Neuronal stem cell (in vitro differentiated cells): ENCODE measurements at regions not wholly inside any gene's neighbourhood (a gene's known extent, or its start where the extent isn't known, plus 50 kb on each side); places are given as distances from the start of the nearest gene placed in this dataset.

ENCODE experiments used
- DNase-seq: peaks from one replicate; pipeline ENCODE4 v3.0.0-alpha.2; 2013; ENCODE audit warnings: low spot score
- H2AFZ ChIP-seq: one replicate; pipeline ENCODE4 v1.6.1; 2013; ENCODE audit warnings: mild to moderate bottlenecking, low read length, inconsistent platforms
- H2AK5ac ChIP-seq: 2 replicates; pipeline ENCODE4 v1.6.1; 2013; ENCODE audit warnings: low read depth, mild to moderate bottlenecking, inconsistent platforms, low read length, moderate library complexity, mixed read lengths
- H2BK120ac ChIP-seq: 2 replicates; pipeline ENCODE4 v1.6.1; 2013; ENCODE audit warnings: low read depth, mild to moderate bottlenecking, inconsistent platforms, low read length, moderate library complexity, mixed read lengths
- H2BK12ac ChIP-seq: one replicate; pipeline ENCODE4 v1.6.1; 2013; ENCODE audit warnings: low read length, inconsistent platforms
- H2BK15ac ChIP-seq: 2 replicates; pipeline ENCODE4 v1.6.1; 2013; ENCODE audit warnings: mild to moderate bottlenecking, low read length, inconsistent platforms, mixed read lengths
- H2BK5ac ChIP-seq: one replicate; pipeline ENCODE4 v1.6.1; 2013; ENCODE audit warnings: inconsistent platforms, mild to moderate bottlenecking, low read length, moderate library complexity
- H3K14ac ChIP-seq: one replicate; pipeline ENCODE4 v1.6.1; 2013; ENCODE audit warnings: low read length, inconsistent platforms
- H3K18ac ChIP-seq: 2 replicates; pipeline ENCODE4 v1.6.1; 2013; ENCODE audit warnings: low read length, inconsistent platforms
- H3K23ac ChIP-seq: 2 replicates; pipeline ENCODE4 v1.6.1; 2013; ENCODE audit warnings: low read depth, mild to moderate bottlenecking, mixed read lengths, low read length, inconsistent platforms; ENCODE audit not compliant: poor library complexity
- H3K27ac ChIP-seq: replicated peaks from 3 replicates; pipeline ENCODE4 v1.5.1; 2013; ENCODE audit warnings: low read length, inconsistent platforms
- H3K27me3 ChIP-seq, 3 experiments: 2 replicates each; pipeline ENCODE4 v1.6.1; 2013; ENCODE audit warnings: low read length in 3 of 3, mild to moderate bottlenecking in 2 of 3, inconsistent platforms in 1 of 3, low read depth in 1 of 3, mixed read lengths in 1 of 3, moderate library complexity in 1 of 3; ENCODE audit not compliant: control insufficient read depth in 3 of 3, insufficient read depth in 3 of 3
- H3K36me3 ChIP-seq, 2 donors: replicated peaks in 1 of 2; 2 replicates each; pipeline ENCODE4 v1.6.1; 2013; ENCODE audit warnings: low read length in 2 of 2; ENCODE audit not compliant: control insufficient read depth in 2 of 2, insufficient read depth in 2 of 2
- H3K4ac ChIP-seq: 2 replicates; pipeline ENCODE4 v1.6.1; 2013; ENCODE audit warnings: inconsistent platforms, mild to moderate bottlenecking, low read length, moderate library complexity
- H3K4me1 ChIP-seq, 2 donors: 1 replicate in 1 of 2; 2 replicates in 1 of 2; pipeline ENCODE4 v1.6.1; 2013; ENCODE audit warnings: low read length in 2 of 2, low read depth in 1 of 2; ENCODE audit not compliant: control insufficient read depth in 2 of 2, insufficient read depth in 1 of 2
- H3K4me2 ChIP-seq: one replicate; pipeline ENCODE4 v1.6.1; 2013; ENCODE audit warnings: mild to moderate bottlenecking, low read length, inconsistent platforms; ENCODE audit not compliant: insufficient read depth, poor library complexity, severe bottlenecking
- H3K4me3 ChIP-seq, 2 donors: 2 replicates each; pipeline ENCODE4 v1.5.1; 2013; ENCODE audit warnings: low read length in 2 of 2, mild to moderate bottlenecking in 2 of 2, inconsistent platforms in 1 of 2, moderate library complexity in 1 of 2
- H3K79me1 ChIP-seq: one replicate; pipeline ENCODE4 v1.6.1; 2013; ENCODE audit warnings: low read depth, mild to moderate bottlenecking, inconsistent platforms, low read length, moderate library complexity
- H3K9ac ChIP-seq: one replicate; pipeline ENCODE4 v1.6.1; 2013; ENCODE audit warnings: mild to moderate bottlenecking, low read depth, low read length, inconsistent platforms; ENCODE audit not compliant: poor library complexity
- H3K9me3 ChIP-seq, 2 donors: replicated peaks in 1 of 2; 2 replicates each; pipeline versions ENCODE3 to v1.6.1; 2013; ENCODE audit warnings: low read length in 2 of 2, mild to moderate bottlenecking in 2 of 2, inconsistent platforms in 1 of 2, low read depth in 1 of 2, mixed read lengths in 1 of 2, moderate library complexity in 1 of 2; ENCODE audit not compliant: control insufficient read depth in 2 of 2, insufficient read depth in 1 of 2
- H4K8ac ChIP-seq: one replicate; pipeline ENCODE4 v1.6.1; 2013; ENCODE audit warnings: low read depth, mild to moderate bottlenecking, inconsistent platforms, low read length, moderate library complexity
- H4K91ac ChIP-seq: one replicate; pipeline ENCODE4 v1.6.1; 2013; ENCODE audit warnings: low read length, low read depth, mild to moderate bottlenecking, inconsistent platforms; ENCODE audit not compliant: poor library complexity
- WGBS, 2 donors: extraction: QIAGEN DNeasy Blood & Tissue Kit; methylation state at CpG; one replicate each; pipeline ENCODE4 v1.1.7; 2013; ENCODE audit warnings: missing lambda C conversion rate in 2 of 2, mixed read lengths in 1 of 2; ENCODE audit not compliant: insufficient read length in 2 of 2, insufficient replicate concordance in 1 of 2; ENCODE audit errors: extremely low coverage in 2 of 2; 5-methylcytosine and 5-hydroxymethylcytosine counted together

- Histone ChIP-seq H3K79me1 (no peaks in the 10 kb centered on the region), H3K18ac (no peak overlapping the region), H3K9ac (no peak overlapping the region), H3K4ac (no peak overlapping the region), H2BK12ac (no peak overlapping the region), H4K91ac (no peak overlapping the region), H3K4me3 (no peak overlapping the region), H3K27me3 (no peaks in the 10 kb centered on the region), H3K14ac (no peak overlapping the region), H3K36me3 (no peaks in the 10 kb centered on the region), H2BK120ac (no peak overlapping the region), H3K9me3 (no peaks in the 10 kb centered on the region), H3K27ac (no peak overlapping the region), H2AK5ac (no peak overlapping the region), H2AFZ (no peak overlapping the region), H4K8ac (no peak overlapping the region), H3K4me2 (no peak overlapping the region), H2BK15ac (no peak overlapping the region), H3K23ac (no peak overlapping the region), H3K4me1 (no peaks in the 10 kb centered on the region), H2BK5ac (no peak overlapping the region)
- no peak for DNase-seq
- WGBS, 2 donors, result no CpG with 5 or more reads among the region's 1 CpG
Observed at GRCh38 chr12:43022838-43023237, 433.3 kb upstream of the PRICKLE1 start.

GRCh38 chr12:43015090-43015737 lies 425.7 kb upstream of the PRICKLE1 start:
- Histone ChIP-seq H4K8ac (no peak overlapping the region), H3K79me1 (no peaks in the 10 kb centered on the region), H3K36me3 (no peaks in the 10 kb centered on the region), H3K14ac (no peak overlapping the region), H3K27ac (no peak overlapping the region), H2BK15ac (no peak overlapping the region), H3K23ac (no peak overlapping the region), H4K91ac (no peak overlapping the region), H3K27me3 (no peaks in the 10 kb centered on the region), H2AFZ (no peak overlapping the region), H3K4me3 (no peak overlapping the region), H3K9me3 (peaks cover 2 to 3% of the 10 kb centered on the region in 2 donors), H2BK120ac (no peak overlapping the region), H2AK5ac (no peak overlapping the region), H3K18ac (peak overlapping the region; percentile 27), H3K4me1 (no peaks in the 10 kb centered on the region), H3K4ac (no peak overlapping the region), H2BK5ac (no peak overlapping the region), H3K4me2 (no peak overlapping the region), H2BK12ac (no peak overlapping the region), H3K9ac (no peak overlapping the region)
- DNase-seq, result no peak
- WGBS, 2 donors, result no CpG with 5 or more reads among the region's 4 CpGs

GRCh38 chr12:43011383-43011926 lies 421.9 kb upstream of the PRICKLE1 start:
- H3K27me3 ChIP-seq, result no peaks in the 10 kb centered on the region
- no peak overlapping the region for H4K8ac ChIP-seq
- no peak overlapping the region for H3K4me2 ChIP-seq
- H2BK15ac ChIP-seq, result no peak overlapping the region
- peaks cover 2 to 3% of the 10 kb centered on the region in 2 donors for H3K9me3 ChIP-seq
- H3K23ac ChIP-seq, result no peak overlapping the region
- no peak overlapping the region for H3K4ac ChIP-seq
- no peak overlapping the region for H3K4me3 ChIP-seq
- no peak overlapping the region for H3K9ac ChIP-seq
- no peak overlapping the region for H2BK120ac ChIP-seq
- peaks cover 0 to 15% of the 10 kb centered on the region in 2 donors for H3K4me1 ChIP-seq
- no peak overlapping the region for H2BK12ac ChIP-seq
- no CpG with 5 or more reads among the region's 2 CpGs for WGBS, 2 donors
- H3K14ac ChIP-seq, result no peak overlapping the region
- H3K79me1 ChIP-seq, result no peaks in the 10 kb centered on the region
- H2AK5ac ChIP-seq, result no peak overlapping the region
- no peak overlapping the region for H2BK5ac ChIP-seq
- no peak overlapping the region for H3K27ac ChIP-seq
- DNase-seq, result no peak
- H3K36me3 ChIP-seq, result no peaks in the 10 kb centered on the region
- H3K18ac ChIP-seq, result no peak overlapping the region
- peak overlapping the region; percentile 7 for H2AFZ ChIP-seq
- H4K91ac ChIP-seq, result no peak overlapping the region

- Histone ChIP-seq H3K4me2 (no peak overlapping the region), H2BK15ac (no peak overlapping the region), H3K4me1 (peaks cover 3 to 18% of the 10 kb centered on the region in 2 donors), H3K27ac (no peak overlapping the region), H3K9ac (no peak overlapping the region), H2AFZ (peak overlapping the region; percentile 39), H3K14ac (no peak overlapping the region), H3K4ac (no peak overlapping the region), H2BK12ac (no peak overlapping the region), H3K79me1 (no peaks in the 10 kb centered on the region), H3K27me3 (no peaks in the 10 kb centered on the region), H3K23ac (no peak overlapping the region), H2BK5ac (no peak overlapping the region), H3K18ac (no peak overlapping the region), H4K8ac (no peak overlapping the region), H3K9me3 (no peaks in the 10 kb centered on the region), H3K4me3 (no peak overlapping the region), H2AK5ac (no peak overlapping the region), H2BK120ac (no peak overlapping the region), H3K36me3 (no peaks in the 10 kb centered on the region), H4K91ac (no peak overlapping the region)
- DNase-seq, result no peak
Observed at GRCh38 chr12:43009846-43010240, 420.3 kb upstream of the PRICKLE1 start.
